T-helper 1 cell treated with Interleukin-12 subunit alpha and Interleukin-12 subunit beta and Interleukin-4 antibody, amounts not matched to agents 30 μg/mL and 1 μg/mL, for 36 hours (primary cell): ENCODE measurements at regions not wholly inside any gene's neighbourhood (a gene's known extent, or its start where the extent isn't known, plus 50 kb on each side); places are given as distances from the start of the nearest gene placed in this dataset.

Experiments
- H3K27ac Mint-ChIP-seq: one replicate; pipeline ENCODE4 v1.8.0; 2021; ENCODE audit warnings: mild to moderate bottlenecking, mixed read lengths
- H3K27me3 Mint-ChIP-seq: one replicate; pipeline ENCODE4 v1.8.0; 2021; ENCODE audit warnings: low read depth, mixed read lengths
- H3K36me3 Mint-ChIP-seq: one replicate; pipeline ENCODE4 v1.8.0; 2021; ENCODE audit warnings: low read depth, mixed read lengths
- H3K4me1 Mint-ChIP-seq: one replicate; pipeline ENCODE4 v1.8.0; 2021; ENCODE audit warnings: low read depth, mixed read lengths
- H3K4me3 Mint-ChIP-seq: one replicate; pipeline ENCODE4 v1.8.0; 2021; ENCODE audit warnings: mild to moderate bottlenecking, moderate library complexity, mixed read lengths
- H3K9me3 Mint-ChIP-seq: one replicate; pipeline ENCODE4 v1.8.0; 2021; ENCODE audit warnings: mixed read lengths

- peaks cover 17% of the 10 kb centered on the region for H3K9me3 Mint-ChIP-seq
- H3K4me1 Mint-ChIP-seq, result peaks cover 40% of the 10 kb centered on the region
- H3K36me3 Mint-ChIP-seq, result peaks cover 18% of the 10 kb centered on the region
- H3K27me3 Mint-ChIP-seq, result no peaks in the 10 kb centered on the region
- no peak overlapping the region for H3K4me3 Mint-ChIP-seq
- H3K27ac Mint-ChIP-seq, result no peak overlapping the region
These were observed 51.8 kb upstream of the RIPOR2 start for GRCh38 chr6:24987446-24988115.

DNA sequence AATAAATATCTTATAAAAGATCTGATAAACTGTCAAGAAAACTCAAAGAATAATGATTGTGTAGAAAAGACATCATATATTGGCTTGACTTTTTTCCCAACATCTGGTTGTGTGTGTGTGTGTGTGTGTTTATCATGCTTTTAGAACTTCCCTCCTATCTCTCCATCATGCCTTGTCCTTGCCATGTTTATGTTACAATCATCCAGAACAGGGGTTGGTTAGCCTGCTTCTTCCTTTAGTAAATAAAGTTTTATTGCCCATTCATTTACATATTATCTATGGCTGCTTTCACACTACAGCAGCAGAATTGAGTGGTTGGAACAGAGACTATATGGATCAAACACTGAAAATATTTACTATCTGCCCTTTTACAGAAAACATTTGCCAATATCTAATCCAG, 52.8 kb upstream of the RIPOR2 start:
- Mint-ChIP-seq H3K4me1 (peaks cover 44% of the 10 kb centered on the region), H3K27ac (no peak overlapping the region), H3K4me3 (no peak overlapping the region), H3K36me3 (peaks cover 23% of the 10 kb centered on the region), H3K9me3 (peaks cover 17% of the 10 kb centered on the region), H3K27me3 (no peaks in the 10 kb centered on the region)

DNA sequence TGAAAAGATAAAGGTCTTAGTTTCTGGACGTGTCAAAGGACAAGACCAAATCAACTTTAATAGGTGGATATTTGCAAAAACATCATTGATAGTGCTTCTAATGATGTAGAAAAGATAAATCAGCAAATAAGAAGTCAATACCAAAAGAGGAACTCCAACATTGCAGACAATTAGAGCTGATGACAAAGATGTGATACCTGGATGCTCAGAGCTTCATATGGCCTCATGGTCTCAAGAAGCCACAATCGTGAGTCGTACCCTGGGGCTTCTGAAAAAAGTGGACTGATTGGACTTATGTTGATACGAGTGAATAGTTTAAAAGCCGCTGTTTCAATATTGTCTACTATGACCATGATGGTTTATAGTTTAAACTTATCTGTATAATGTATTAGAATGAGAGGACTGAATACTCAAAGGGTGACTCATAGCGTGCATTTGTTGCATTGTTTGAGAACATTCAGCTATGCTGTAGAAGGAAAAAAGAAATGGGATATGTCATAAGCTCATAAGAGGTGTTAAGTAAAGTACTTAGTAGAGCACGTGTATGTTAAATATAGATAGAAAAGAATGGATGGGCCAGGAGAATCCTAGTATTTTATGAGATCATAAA, 54.6 kb upstream of the RIPOR2 start:
- Mint-ChIP-seq H3K4me1 (peaks cover 41% of the 10 kb centered on the region), H3K27ac (no peak overlapping the region), H3K4me3 (no peak overlapping the region), H3K27me3 (no peaks in the 10 kb centered on the region), H3K36me3 (peaks cover 29% of the 10 kb centered on the region), H3K9me3 (peaks cover 17% of the 10 kb centered on the region)

- Mint-ChIP-seq H3K36me3 (peaks cover 29% of the 10 kb centered on the region), H3K4me1 (peaks cover 39% of the 10 kb centered on the region), H3K27me3 (no peaks in the 10 kb centered on the region), H3K9me3 (peaks cover 17% of the 10 kb centered on the region), H3K27ac (peak overlapping the region; percentile 64), H3K4me3 (peak overlapping the region; percentile 4)
These were observed 55.4 kb upstream of the RIPOR2 start for GRCh38 chr6:24990944-24991809.

- peaks cover 23% of the 10 kb centered on the region for H3K36me3 Mint-ChIP-seq
- H3K27me3 Mint-ChIP-seq, result no peaks in the 10 kb centered on the region
- H3K9me3 Mint-ChIP-seq, result peaks cover 10% of the 10 kb centered on the region
- peaks cover 40% of the 10 kb centered on the region for H3K4me1 Mint-ChIP-seq
- peak overlapping the region; percentile 64 for H3K27ac Mint-ChIP-seq
- H3K4me3 Mint-ChIP-seq, result peak overlapping the region; percentile 4
These were observed 56.2 kb upstream of the RIPOR2 start for GRCh38 chr6:24991810-24992467.

GRCh38 chr6:24994812-24995211, 59.1 kb upstream of the RIPOR2 start:
- H3K27ac Mint-ChIP-seq, result no peak overlapping the region
- peaks cover 13% of the 10 kb centered on the region for H3K36me3 Mint-ChIP-seq
- H3K4me3 Mint-ChIP-seq, result no peak overlapping the region
- no peaks in the 10 kb centered on the region for H3K27me3 Mint-ChIP-seq
- no peaks in the 10 kb centered on the region for H3K9me3 Mint-ChIP-seq
- H3K4me1 Mint-ChIP-seq, result peaks cover 58% of the 10 kb centered on the region

DNA sequence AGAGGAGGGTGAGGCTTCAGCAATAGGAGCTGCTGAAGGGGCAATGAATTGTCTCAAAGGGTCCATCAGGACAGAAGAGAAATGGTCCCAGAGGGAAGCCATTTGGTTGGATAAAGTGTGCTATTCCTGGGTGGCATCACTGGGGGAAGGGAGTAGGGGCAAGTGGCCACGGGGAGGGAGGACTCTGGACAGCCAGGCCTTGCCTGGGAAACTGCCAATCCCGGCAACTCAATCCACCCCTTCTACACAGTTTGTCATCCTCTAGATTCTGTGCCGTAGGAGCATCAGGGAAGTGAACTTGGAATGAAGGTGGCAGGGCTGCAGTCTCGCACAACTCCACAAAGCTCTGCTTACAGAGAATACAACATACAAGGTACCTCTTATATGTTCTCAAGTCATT, 59.5 kb upstream of the RIPOR2 start:
- no peaks in the 10 kb centered on the region for H3K9me3 Mint-ChIP-seq
- H3K27ac Mint-ChIP-seq, result no peak overlapping the region
- H3K36me3 Mint-ChIP-seq, result peaks cover 16% of the 10 kb centered on the region
- H3K4me1 Mint-ChIP-seq, result peaks cover 59% of the 10 kb centered on the region
- H3K4me3 Mint-ChIP-seq, result no peak overlapping the region
- no peaks in the 10 kb centered on the region for H3K27me3 Mint-ChIP-seq

DNA sequence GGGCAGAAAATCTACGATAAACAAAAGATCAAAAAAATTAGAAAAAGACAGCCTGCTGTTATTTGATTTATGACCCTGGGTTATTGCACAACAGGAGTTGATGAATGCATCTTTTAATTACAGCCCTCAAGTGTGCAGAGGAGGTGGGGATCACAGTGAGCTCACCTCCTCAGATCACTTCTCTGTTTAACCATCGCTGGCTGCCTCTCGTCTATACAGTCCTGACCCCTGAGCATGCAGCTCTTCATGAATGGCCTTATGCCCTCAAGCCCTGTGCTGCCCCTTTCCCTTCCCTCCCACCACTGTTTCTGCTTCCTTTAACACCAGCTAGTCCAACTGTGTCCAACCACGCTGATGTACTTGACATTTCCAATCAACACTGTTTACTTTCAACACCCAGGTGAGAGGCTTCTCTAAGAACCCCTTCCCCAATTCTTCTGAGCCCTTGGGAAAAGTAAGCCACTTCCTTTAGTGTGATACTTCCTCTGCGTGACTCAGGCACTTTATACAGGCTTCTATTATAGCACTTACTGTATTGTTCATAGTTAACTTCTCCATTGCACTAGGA, 60.6 kb upstream of the RIPOR2 start:
- Mint-ChIP-seq H3K4me3 (peak overlapping the region; percentile 38), H3K4me1 (peaks cover 52% of the 10 kb centered on the region), H3K27me3 (no peaks in the 10 kb centered on the region), H3K9me3 (no peaks in the 10 kb centered on the region), H3K36me3 (peaks cover 17% of the 10 kb centered on the region), H3K27ac (peak overlapping the region; percentile 81)

DNA sequence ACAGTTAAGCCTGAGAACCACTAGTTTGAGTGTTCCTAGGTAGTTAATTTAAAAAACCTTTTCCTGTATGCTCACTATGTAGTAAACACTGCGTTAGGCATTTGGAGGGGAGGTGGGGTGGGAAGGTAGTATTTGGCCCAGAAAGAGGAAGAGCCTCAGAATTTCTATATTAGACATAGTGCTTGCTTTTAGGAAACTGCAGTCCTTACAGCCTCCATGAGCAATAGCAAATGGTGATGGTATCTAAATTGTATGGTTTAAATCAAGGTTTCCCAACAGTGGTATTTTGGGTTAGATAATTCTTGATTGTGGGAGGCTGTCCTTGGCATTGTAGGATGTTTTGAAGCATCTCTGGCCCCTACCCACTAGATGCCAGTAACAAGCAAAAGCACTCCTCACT, 61.5 kb upstream of the RIPOR2 start:
- peaks cover 44% of the 10 kb centered on the region for H3K4me1 Mint-ChIP-seq
- no peaks in the 10 kb centered on the region for H3K27me3 Mint-ChIP-seq
- no peaks in the 10 kb centered on the region for H3K9me3 Mint-ChIP-seq
- H3K36me3 Mint-ChIP-seq, result peaks cover 17% of the 10 kb centered on the region
- no peak overlapping the region for H3K4me3 Mint-ChIP-seq
- no peak overlapping the region for H3K27ac Mint-ChIP-seq

DNA sequence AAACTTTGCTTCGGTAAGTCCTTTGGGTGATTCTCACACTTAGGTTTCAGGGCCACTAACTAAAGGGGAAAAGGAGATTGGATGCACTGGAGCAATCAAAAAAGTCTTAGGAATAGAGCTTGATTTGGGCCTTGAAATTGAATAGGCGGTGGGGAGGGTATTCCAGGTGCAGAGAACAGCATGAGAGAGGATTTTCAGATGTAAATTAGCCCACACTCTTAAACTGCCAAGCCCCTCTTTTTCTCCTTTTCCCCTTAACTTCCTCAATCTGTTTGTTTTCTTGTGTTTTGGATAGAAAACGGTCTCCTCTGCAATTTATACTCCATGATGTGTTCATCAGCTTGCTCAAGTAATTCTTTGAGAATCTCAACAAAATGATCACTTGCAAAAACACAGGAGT, 62.1 kb upstream of the RIPOR2 start:
- Mint-ChIP-seq H3K27ac (no peak overlapping the region), H3K4me3 (no peak overlapping the region), H3K36me3 (peaks cover 17% of the 10 kb centered on the region), H3K9me3 (no peaks in the 10 kb centered on the region), H3K4me1 (peaks cover 40% of the 10 kb centered on the region), H3K27me3 (no peaks in the 10 kb centered on the region)

DNA sequence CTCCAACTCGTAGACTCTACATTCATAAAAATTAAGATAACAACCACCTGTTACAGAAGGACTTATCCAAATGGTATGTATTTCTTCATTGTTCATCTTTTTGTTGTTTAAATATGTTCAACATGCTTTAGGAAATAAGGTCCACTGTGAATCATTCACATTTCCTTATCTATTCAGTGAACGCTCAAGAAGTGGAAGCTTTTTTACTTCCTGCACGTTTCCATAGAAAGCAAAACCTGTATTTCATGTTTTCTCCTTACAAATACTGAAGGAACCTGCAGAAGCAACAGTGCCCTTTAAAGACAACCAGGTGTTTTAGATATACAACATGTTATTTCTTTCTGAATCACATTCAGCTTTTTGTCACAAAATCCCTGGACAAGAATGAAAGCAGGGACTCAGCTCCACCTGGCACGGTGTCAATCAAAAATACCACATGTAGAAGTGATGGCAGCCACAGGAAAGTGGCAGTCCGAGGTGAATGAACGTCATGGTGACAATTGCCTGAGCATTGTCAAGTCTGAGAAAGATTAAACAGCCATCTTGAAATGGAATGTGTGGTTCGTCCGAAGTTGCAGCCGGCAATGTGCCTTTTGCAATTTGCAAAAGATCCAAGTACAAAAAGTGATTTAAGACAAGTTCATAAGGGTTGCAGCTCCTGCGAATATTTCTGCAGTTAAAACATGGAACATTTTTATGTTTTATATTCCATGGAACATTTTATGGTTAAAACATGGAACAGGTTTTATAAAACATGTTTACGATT, 66.7 kb upstream of the RIPOR2 start:
- Mint-ChIP-seq H3K4me1 (peaks cover 52% of the 10 kb centered on the region), H3K9me3 (no peaks in the 10 kb centered on the region), H3K27me3 (no peaks in the 10 kb centered on the region), H3K27ac (no peak overlapping the region), H3K4me3 (no peak overlapping the region), H3K36me3 (peaks cover 6% of the 10 kb centered on the region)

DNA sequence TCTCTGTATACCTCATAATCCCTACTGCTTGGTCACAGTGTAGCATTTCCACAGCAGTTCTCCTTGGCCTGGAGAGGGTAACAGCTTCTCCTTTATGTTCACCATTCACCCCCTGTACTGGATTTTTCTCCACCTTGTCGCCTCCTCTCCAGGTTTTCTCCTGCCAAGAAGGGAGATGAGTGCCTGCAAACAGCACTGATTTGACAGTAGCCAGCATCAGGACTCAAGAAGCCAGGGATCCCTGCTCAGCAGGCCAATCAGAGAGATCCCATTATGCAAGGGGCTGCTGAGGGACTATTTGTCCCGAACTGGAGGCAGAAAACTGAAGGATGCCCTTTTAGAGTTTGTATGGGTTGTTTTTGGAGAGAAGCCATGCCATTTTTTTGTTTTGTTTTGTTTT, 68.6 kb upstream of the RIPOR2 start:
- no peaks in the 10 kb centered on the region for H3K27me3 Mint-ChIP-seq
- no peaks in the 10 kb centered on the region for H3K9me3 Mint-ChIP-seq
- peaks cover 6% of the 10 kb centered on the region for H3K36me3 Mint-ChIP-seq
- no peak overlapping the region for H3K27ac Mint-ChIP-seq
- no peak overlapping the region for H3K4me3 Mint-ChIP-seq
- H3K4me1 Mint-ChIP-seq, result peaks cover 55% of the 10 kb centered on the region

- Mint-ChIP-seq H3K4me1 (peaks cover 57% of the 10 kb centered on the region), H3K27ac (no peak overlapping the region), H3K27me3 (no peaks in the 10 kb centered on the region), H3K4me3 (no peak overlapping the region), H3K9me3 (no peaks in the 10 kb centered on the region), H3K36me3 (peaks cover 5% of the 10 kb centered on the region)
These were observed 69.2 kb upstream of the RIPOR2 start for GRCh38 chr6:25005010-25005409.

GRCh38 chr6:25006075-25006474, 70.3 kb upstream of the RIPOR2 start:
- Mint-ChIP-seq H3K27me3 (no peaks in the 10 kb centered on the region), H3K4me3 (no peak overlapping the region), H3K4me1 (peaks cover 59% of the 10 kb centered on the region), H3K9me3 (no peaks in the 10 kb centered on the region), H3K27ac (peak overlapping the region; percentile 71), H3K36me3 (peaks cover 2% of the 10 kb centered on the region)
